ENCODE measurements at regions not wholly inside any gene's neighbourhood (a gene's known extent, or its start where the extent isn't known, plus 50 kb on each side); places are given as distances from the start of the nearest gene placed in this dataset.

DNA sequence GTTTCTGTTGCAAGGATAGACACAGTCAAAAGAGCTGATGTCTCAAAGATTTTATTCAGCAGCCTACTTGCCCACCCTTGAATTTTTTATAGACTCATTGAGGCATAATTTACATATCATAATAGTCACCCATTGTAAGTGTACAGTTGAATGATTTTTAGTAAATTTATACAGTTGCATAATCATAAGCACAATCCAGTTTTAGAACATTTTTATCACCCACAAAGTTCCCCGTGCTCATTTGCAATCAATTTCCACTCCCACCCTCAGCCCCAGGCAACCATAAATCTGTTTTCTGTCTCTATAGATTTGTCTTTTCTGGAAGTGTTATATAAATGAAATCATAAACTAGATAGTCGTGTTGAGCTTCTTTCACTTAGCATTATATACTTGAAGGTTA is 517.7 kb downstream of the TLE1 start:
- no peak overlapping the region for H3K4me2 ChIP-seq (ENCODE audit: insufficient read depth in 1 of 2, low read depth in 2 of 2, low read length in 2 of 2)
- DNase-seq (ENCODE audit: low read depth in 1 of 2, low spot score in 2 of 2) (no peak), FAIRE-seq (no peak)
- H2BK12ac ChIP-seq (ENCODE audit: low read depth, low read length): no peak overlapping the region
- no peak overlapping the region for H3K4ac ChIP-seq (replicated peaks; ENCODE audit: insufficient read length, low read depth, low read length)
- no peaks in the 10 kb centered on the region for H3K23me2 ChIP-seq (ENCODE audit: low read depth, low read length)
- H3K9ac ChIP-seq (replicated peaks in 1 of 4; ENCODE audit: extremely low read depth in 1 of 4, low read depth in 3 of 4, low read length in 3 of 4): no peak overlapping the region
- TF ChIP-seq FOSL1 (IDR thresholded peaks at IDR 0.05; ENCODE audit: insufficient read depth, low read depth, low read length) (no peak), RFX5 (IDR thresholded peaks at IDR 0.05; ENCODE audit: borderline replicate concordance, low read depth, low read length) (no peak), NANOG (IDR thresholded peaks at IDR 0.05; ENCODE audit: insufficient read depth, low read depth, low read length, poor library complexity, severe bottlenecking) (no peak), SAP30 (IDR thresholded peaks at IDR 0.05; ENCODE audit: insufficient read depth, insufficient replicate concordance, low read length) (no peak), SRF (IDR thresholded peaks at IDR 0.05; ENCODE audit: low read depth, low read length) (no peak), CREB1 (IDR thresholded peaks at IDR 0.05) (no peak)
- TF ChIP-seq, protein P1, sequence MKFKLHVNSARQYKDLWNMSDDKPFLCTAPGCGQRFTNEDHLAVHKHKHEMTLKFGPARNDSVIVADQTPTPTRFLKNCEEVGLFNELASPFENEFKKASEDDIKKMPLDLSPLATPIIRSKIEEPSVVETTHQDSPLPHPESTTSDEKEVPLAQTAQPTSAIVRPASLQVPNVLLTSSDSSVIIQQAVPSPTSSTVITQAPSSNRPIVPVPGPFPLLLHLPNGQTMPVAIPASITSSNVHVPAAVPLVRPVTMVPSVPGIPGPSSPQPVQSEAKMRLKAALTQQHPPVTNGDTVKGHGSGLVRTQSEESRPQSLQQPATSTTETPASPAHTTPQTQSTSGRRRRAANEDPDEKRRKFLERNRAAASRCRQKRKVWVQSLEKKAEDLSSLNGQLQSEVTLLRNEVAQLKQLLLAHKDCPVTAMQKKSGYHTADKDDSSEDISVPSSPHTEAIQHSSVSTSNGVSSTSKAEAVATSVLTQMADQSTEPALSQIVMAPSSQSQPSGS (IDR thresholded peaks at IDR 0.05; ENCODE audit: low read length): no peak
- no peak overlapping the region for H2BK120ac ChIP-seq (replicated peaks; ENCODE audit: low read depth, low read length)
- H4K91ac ChIP-seq (replicated peaks; ENCODE audit: insufficient read length, low read length): no peak overlapping the region
- no peak overlapping the region for H3K23ac ChIP-seq (ENCODE audit: insufficient read length)
- H2AK5ac ChIP-seq (ENCODE audit: low read depth, low read length): no peak overlapping the region
- ChIA-PET CTCF (ENCODE audit: partially characterized antibody) (no interaction called here), POLR2A (ENCODE audit: partially characterized antibody) (no interaction called here)
- no peak overlapping the region for H3K56ac ChIP-seq (replicated peaks; ENCODE audit: insufficient read length, low read depth, low read length)
- H2BK15ac ChIP-seq (ENCODE audit: low read length): no peak overlapping the region
- no peak overlapping the region for H3K18ac ChIP-seq (ENCODE audit: extremely low read depth, low read length)
- no peaks in the 10 kb centered on the region for H3K27me3 ChIP-seq (replicated peaks in 1 of 4; ENCODE audit: control insufficient read depth in 3 of 4, extremely low read depth in 1 of 4, insufficient read depth in 3 of 4, low read length in 3 of 4)
- no peaks in the 10 kb centered on the region for H3K4me1 ChIP-seq (replicated peaks in 1 of 4; ENCODE audit: control insufficient read depth in 3 of 4, insufficient read depth in 4 of 4, low read length in 3 of 4)
- H3K27ac ChIP-seq (ENCODE audit: low read depth, low read length): no peak overlapping the region
- WGBS, 2 experiments (ENCODE audit: extremely low coverage in 1 of 2, insufficient coverage in 1 of 2, insufficient read length in 1 of 2, insufficient replicate concordance in 2 of 2, low coverage in 1 of 2, low lambda C conversion rate in 2 of 2, missing lambda C conversion rate in 1 of 2): 90% methylated on average over 2 of the region's 2 CpGs; no CpG with 5 or more reads in 1 of the 2 experiments
- H3K36me3 ChIP-seq (ENCODE audit: control insufficient read depth in 2 of 4, insufficient read depth in 4 of 4, low read length in 3 of 4): no peaks in the 10 kb centered on the region
- H3K79me2 ChIP-seq (ENCODE audit: control insufficient read depth in 1 of 2, insufficient read depth in 2 of 2, low read length in 2 of 2): no peaks in the 10 kb centered on the region
- H2BK5ac ChIP-seq (ENCODE audit: low read depth, low read length): no peak overlapping the region
- H4K8ac ChIP-seq (ENCODE audit: extremely low read depth, insufficient read depth, low read length): no peak overlapping the region
- H4K5ac ChIP-seq (ENCODE audit: insufficient read length, low read depth, low read length): no peak overlapping the region
- no peaks in the 10 kb centered on the region for H3K9me3 ChIP-seq (ENCODE audit: insufficient read depth in 2 of 2, low read depth in 1 of 2, low read length in 1 of 2)
- no peak overlapping the region for H3K4me3 ChIP-seq (ENCODE audit: extremely low read depth in 1 of 4, insufficient read depth in 2 of 4, low read depth in 3 of 4, low read length in 4 of 4)
- no peak overlapping the region for H2BK20ac ChIP-seq (ENCODE audit: low read length)
- no peaks in the 10 kb centered on the region for H3K79me1 ChIP-seq (ENCODE audit: low read depth, low read length)
- no peaks in the 10 kb centered on the region for H4K20me1 ChIP-seq (replicated peaks in 1 of 2; ENCODE audit: control insufficient read depth in 1 of 2, insufficient read depth in 2 of 2, low read length in 2 of 2)
- no peak overlapping the region for H2AFZ ChIP-seq (ENCODE audit: low read length)
- H3K14ac ChIP-seq (ENCODE audit: insufficient read length): no peak overlapping the region
